A673 (cell line): ENCODE measurements at regions not wholly inside any gene's neighbourhood (a gene's known extent, or its start where the extent isn't known, plus 50 kb on each side); places are given as distances from the start of the nearest gene placed in this dataset.

Experiments used
- BruUV-seq: library from RNA; stranded (reverse); fragments of 400-500 nt; replicated peaks from 2 replicates; lab custom pipeline; 2021; lab: Mats Ljungman, UMichigan
- CTCF ChIA-PET: fragments of 300-600 bp; sonication (Branson Sonifier 250); formaldehyde crosslinking; loops from one replicate; lab custom pipeline; 2022; ENCODE audit warnings: antibody characterized with exemption; lab: Charles Lee
- POLR2A ChIA-PET: fragments of 300-600 bp; sonication (Branson Sonifier 250); formaldehyde crosslinking; loops from one replicate; lab custom pipeline; 2022; ENCODE audit warnings: antibody characterized with exemption; ENCODE audit not compliant: low non-redundant PET; lab: Charles Lee
- DNase-seq: peaks from one replicate; pipeline ENCODE4 v3.0.0-alpha.2; 2015; ENCODE audit warnings: low spot score
- H3K27ac ChIP-seq: fragments of 200-600 bp; sonication (generic); 2 replicates; pipeline ENCODE4 v1.5.1; 2016; ENCODE audit warnings: mixed run types, low read depth, mild to moderate bottlenecking, mixed read lengths, antibody characterized with exemption, low read length; ENCODE audit not compliant: poor library complexity, severe bottlenecking
- H3K27me3 ChIP-seq: fragments of 200-600 bp; sonication (generic); replicated peaks from 2 replicates; pipeline ENCODE4 v1.6.1; 2017; ENCODE audit warnings: mixed run types, low read depth, mild to moderate bottlenecking, mixed read lengths, antibody characterized with exemption, low read length; ENCODE audit not compliant: insufficient read depth, poor library complexity
- H3K36me3 ChIP-seq: fragments of 200-600 bp; sonication (generic); 2 replicates; pipeline ENCODE4 v1.6.1; 2016; ENCODE audit warnings: mixed run types, mild to moderate bottlenecking, mixed read lengths, antibody characterized with exemption, low read length; ENCODE audit not compliant: insufficient read depth, poor library complexity, severe bottlenecking
- H3K4me1 ChIP-seq: fragments of 200-600 bp; sonication (generic); 2 replicates; pipeline ENCODE4 v1.6.1; 2017; ENCODE audit warnings: mixed run types, mild to moderate bottlenecking, mixed read lengths, antibody characterized with exemption, low read length; ENCODE audit not compliant: insufficient read depth, poor library complexity, severe bottlenecking
- H3K4me3 ChIP-seq: fragments of 200-600 bp; sonication (generic); 2 replicates; pipeline ENCODE4 v1.5.1; 2016; ENCODE audit warnings: low read depth, mixed run types, mild to moderate bottlenecking, mixed read lengths, low read length; ENCODE audit not compliant: poor library complexity, severe bottlenecking
- H3K9me3 ChIP-seq: fragments of 200-600 bp; sonication (generic); 2 replicates; pipeline ENCODE4 v1.6.1; 2016; ENCODE audit warnings: mixed run types, low read depth, mild to moderate bottlenecking, mixed read lengths, antibody characterized with exemption, low read length; ENCODE audit not compliant: poor library complexity, severe bottlenecking
- EZH2 ChIP-seq: fragments of 200-600 bp; sonication (generic); IDR thresholded peaks from 2 replicates; pipeline ENCODE4 v1.6.1; 2017; ENCODE audit warnings: borderline replicate concordance, low read depth, mild to moderate bottlenecking, mixed read lengths, antibody characterized with exemption, low read length; ENCODE audit not compliant: poor library complexity, severe bottlenecking
- intact Hi-C: fragments of 100-400 bp; cut with micrococcal nuclease; formaldehyde crosslinking; loops from one replicate; pipeline ENCODE4 v1.10.0; 2022; ENCODE audit not compliant: unreplicated experiment
- TF ChIP-seq, protein P1 (sequence below): fragments of 300-800, 200-600 bp; sonication (generic); conservative IDR thresholded peaks from 2 replicates; pipeline ENCODE4 v1.5.1; 2017; ENCODE audit warnings: low read depth, mild to moderate bottlenecking, antibody characterized with exemption, low read length, moderate library complexity, mixed read lengths

DNA sequence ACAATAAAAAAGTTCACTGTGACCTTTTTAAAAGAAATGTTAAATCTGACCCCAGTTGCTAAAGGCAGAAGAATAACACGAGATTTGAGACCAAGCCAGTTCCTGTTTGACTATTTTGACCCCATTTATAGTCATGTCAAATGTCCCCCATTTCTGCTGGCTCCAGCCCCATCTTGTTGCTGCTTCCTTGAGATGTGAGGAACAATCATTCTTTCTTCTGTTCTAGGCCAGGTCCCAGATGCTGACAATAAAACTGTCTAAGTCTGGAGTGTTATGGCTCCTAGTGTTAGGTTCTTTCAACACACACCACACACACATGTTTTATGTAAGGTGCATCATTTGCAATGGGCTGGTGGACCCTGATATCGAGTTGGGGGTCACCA, 92.0 kb upstream of the CYP1B1 start:
- no peak overlapping the region for H3K4me3 ChIP-seq
- no peak for DNase-seq
- no peak for TF ChIP-seq EZH2
- TF ChIP-seq, protein P1, sequence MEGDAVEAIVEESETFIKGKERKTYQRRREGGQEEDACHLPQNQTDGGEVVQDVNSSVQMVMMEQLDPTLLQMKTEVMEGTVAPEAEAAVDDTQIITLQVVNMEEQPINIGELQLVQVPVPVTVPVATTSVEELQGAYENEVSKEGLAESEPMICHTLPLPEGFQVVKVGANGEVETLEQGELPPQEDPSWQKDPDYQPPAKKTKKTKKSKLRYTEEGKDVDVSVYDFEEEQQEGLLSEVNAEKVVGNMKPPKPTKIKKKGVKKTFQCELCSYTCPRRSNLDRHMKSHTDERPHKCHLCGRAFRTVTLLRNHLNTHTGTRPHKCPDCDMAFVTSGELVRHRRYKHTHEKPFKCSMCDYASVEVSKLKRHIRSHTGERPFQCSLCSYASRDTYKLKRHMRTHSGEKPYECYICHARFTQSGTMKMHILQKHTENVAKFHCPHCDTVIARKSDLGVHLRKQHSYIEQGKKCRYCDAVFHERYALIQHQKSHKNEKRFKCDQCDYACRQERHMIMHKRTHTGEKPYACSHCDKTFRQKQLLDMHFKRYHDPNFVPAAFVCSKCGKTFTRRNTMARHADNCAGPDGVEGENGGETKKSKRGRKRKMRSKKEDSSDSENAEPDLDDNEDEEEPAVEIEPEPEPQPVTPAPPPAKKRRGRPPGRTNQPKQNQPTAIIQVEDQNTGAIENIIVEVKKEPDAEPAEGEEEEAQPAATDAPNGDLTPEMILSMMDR = no peak
- no peaks in the 10 kb centered on the region for H3K27me3 ChIP-seq
- CTCF ChIA-PET = no interaction called here
- no peak overlapping the region for H3K27ac ChIP-seq
- H3K9me3 ChIP-seq = no peaks in the 10 kb centered on the region
- intact Hi-C loops = no loop called here
- H3K4me1 ChIP-seq = no peaks in the 10 kb centered on the region
- POLR2A ChIA-PET = no interaction called here
- BruUV-seq = no TSS peak
- H3K36me3 ChIP-seq = no peaks in the 10 kb centered on the region

DNA sequence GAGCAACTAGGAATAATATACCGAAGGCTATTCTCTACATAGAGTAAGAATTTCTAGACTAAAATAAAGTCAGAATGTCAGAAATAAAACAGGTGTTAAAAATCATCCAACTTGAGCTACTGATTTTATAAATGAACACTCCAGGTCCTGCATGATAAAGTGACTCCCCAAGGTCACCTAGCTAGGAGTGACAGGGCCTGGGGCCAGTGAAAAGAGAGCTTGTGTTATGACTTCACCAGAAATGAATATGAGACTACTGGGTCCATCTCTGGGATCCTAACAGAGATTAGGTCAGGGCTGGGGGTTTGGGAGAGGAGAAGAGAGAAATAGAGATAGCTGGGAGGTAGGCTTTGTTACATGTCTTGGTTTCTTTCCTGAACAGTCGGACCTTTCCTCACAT, 89.7 kb upstream of the CYP1B1 start:
- Histone ChIP-seq H3K36me3 (no peaks in the 10 kb centered on the region), H3K27ac (no peak overlapping the region), H3K4me3 (no peak overlapping the region), H3K27me3 (peaks cover 4% of the 10 kb centered on the region), H3K9me3 (no peaks in the 10 kb centered on the region), H3K4me1 (no peaks in the 10 kb centered on the region)
- BruUV-seq = no TSS peak
- POLR2A ChIA-PET = no interaction called here
- intact Hi-C loops = no loop called here
- DNase-seq = no peak
- TF ChIP-seq, protein P1 = no peak
- no peak for TF ChIP-seq EZH2
- CTCF ChIA-PET = no interaction called here

DNA sequence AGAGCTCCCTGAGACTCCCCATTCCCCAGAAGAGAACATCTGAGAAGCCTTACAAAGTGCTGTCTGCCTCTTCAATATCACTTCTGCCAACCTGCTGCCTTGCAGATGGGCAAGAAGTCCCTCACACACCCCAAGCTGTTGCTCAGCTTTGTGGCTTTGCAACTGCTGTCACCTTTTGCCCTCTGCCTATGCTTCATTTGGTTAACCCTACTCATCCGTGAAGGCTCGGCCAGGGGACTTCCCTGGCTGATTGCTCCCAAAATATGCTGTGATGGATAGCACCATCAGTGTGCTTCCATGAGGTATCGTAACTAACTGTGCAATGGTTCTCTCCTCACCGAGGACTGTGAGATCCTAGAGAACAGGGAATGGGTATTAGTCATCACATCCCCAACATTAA, 88.9 kb upstream of the CYP1B1 start:
- Histone ChIP-seq H3K36me3 (no peaks in the 10 kb centered on the region), H3K9me3 (no peaks in the 10 kb centered on the region), H3K27me3 (peaks cover 4% of the 10 kb centered on the region), H3K4me1 (no peaks in the 10 kb centered on the region), H3K4me3 (no peak overlapping the region), H3K27ac (no peak overlapping the region)
- ChIA-PET POLR2A (no interaction called here), CTCF (no interaction called here)
- no peak for DNase-seq
- BruUV-seq = no TSS peak
- intact Hi-C loops = no loop called here
- TF ChIP-seq, protein P1 = no peak
- no peak for TF ChIP-seq EZH2
